Hypothalamus (tissue), 51 donors: ENCODE measurements at regions not wholly inside any gene's neighbourhood (a gene's known extent, or its start where the extent isn't known, plus 50 kb on each side); places are given as distances from the start of the nearest gene placed in this dataset.
A peak's percentile ranks its signal among the peaks of the same experiment; 100 is the strongest.

Experiments
- DNase-seq, 51 donors: peaks; one replicate each; lab custom pipeline; 2025; lab: John Stamatoyannopoulos, UW

- no peak for DNase-seq
These were observed 156.2 kb downstream of the CAND1 start for GRCh38 chr12:67425394-67425793.

GRCh38 chr12:67426067-67426466 lies 156.9 kb downstream of the CAND1 start:
- DNase-seq: no peak

- no peak for DNase-seq
These were observed 158.2 kb downstream of the CAND1 start for GRCh38 chr12:67427336-67427735.

- DNase-seq: no peak
These were observed 159.3 kb downstream of the CAND1 start for GRCh38 chr12:67428431-67428830.

GRCh38 chr12:67430708-67431335 lies 161.7 kb downstream of the CAND1 start:
- peak in 12 of 51 donors; percentile 3 to 30 (median 11) for DNase-seq

GRCh38 chr12:67431411-67432020 lies 162.4 kb downstream of the CAND1 start:
- DNase-seq: no peak

GRCh38 chr12:67433385-67434175 lies 164.4 kb downstream of the CAND1 start:
- no peak for DNase-seq

GRCh38 chr12:67434671-67435370 lies 165.7 kb downstream of the CAND1 start:
- DNase-seq: peak in 1 of 51 donors; percentile 10

- DNase-seq: no peak
These were observed 167.1 kb downstream of the CAND1 start for GRCh38 chr12:67436230-67436629.

GRCh38 chr12:67437011-67437410 lies 167.9 kb downstream of the CAND1 start:
- no peak for DNase-seq

- no peak for DNase-seq
These were observed 170.5 kb downstream of the CAND1 start for GRCh38 chr12:67439611-67440010.

- peak in 43 of 51 donors; percentile 2 to 77 (median 45) for DNase-seq
These were observed 172.7 kb downstream of the CAND1 start for GRCh38 chr12:67441736-67442346.

- DNase-seq: peak in 2 of 51 donors; percentile 6 to 13
These were observed 173.2 kb downstream of the CAND1 start for GRCh38 chr12:67442347-67442841.

GRCh38 chr12:67442896-67443295 lies 173.7 kb downstream of the CAND1 start:
- DNase-seq: no peak

GRCh38 chr12:67444542-67444941 lies 175.4 kb downstream of the CAND1 start:
- no peak for DNase-seq

- DNase-seq: peak in 1 of 51 donors; percentile 42
These were observed 177.6 kb downstream of the CAND1 start for GRCh38 chr12:67446716-67447115.

GRCh38 chr12:67447180-67447579 lies 178.0 kb downstream of the CAND1 start:
- DNase-seq: no peak

- no peak for DNase-seq
These were observed 180.5 kb downstream of the CAND1 start for GRCh38 chr12:67449591-67450052.

- DNase-seq: no peak
These were observed 181.3 kb downstream of the CAND1 start for GRCh38 chr12:67450441-67450840.

GRCh38 chr12:67451206-67451605 lies 182.0 kb downstream of the CAND1 start:
- DNase-seq: no peak
